A673 (cell line): ENCODE measurements at regions not wholly inside any gene's neighbourhood (a gene's known extent, or its start where the extent isn't known, plus 50 kb on each side); places are given as distances from the start of the nearest gene placed in this dataset.

Source experiments
- BruUV-seq: library from RNA; stranded (reverse); fragments of 400-500 nt; replicated peaks from 2 replicates; lab custom pipeline; 2021; lab: Mats Ljungman, UMichigan
- CTCF ChIA-PET: fragments of 300-600 bp; sonication (Branson Sonifier 250); formaldehyde crosslinking; loops from one replicate; lab custom pipeline; 2022; ENCODE audit warnings: antibody characterized with exemption; lab: Charles Lee
- POLR2A ChIA-PET: fragments of 300-600 bp; sonication (Branson Sonifier 250); formaldehyde crosslinking; loops from one replicate; lab custom pipeline; 2022; ENCODE audit warnings: antibody characterized with exemption; ENCODE audit not compliant: low non-redundant PET; lab: Charles Lee
- DNase-seq: peaks from one replicate; pipeline ENCODE4 v3.0.0-alpha.2; 2015; ENCODE audit warnings: low spot score
- H3K27ac ChIP-seq: fragments of 200-600 bp; sonication (generic); 2 replicates; pipeline ENCODE4 v1.5.1; 2016; ENCODE audit warnings: mixed run types, low read depth, mild to moderate bottlenecking, mixed read lengths, antibody characterized with exemption, low read length; ENCODE audit not compliant: poor library complexity, severe bottlenecking
- H3K27me3 ChIP-seq: fragments of 200-600 bp; sonication (generic); replicated peaks from 2 replicates; pipeline ENCODE4 v1.6.1; 2017; ENCODE audit warnings: mixed run types, low read depth, mild to moderate bottlenecking, mixed read lengths, antibody characterized with exemption, low read length; ENCODE audit not compliant: insufficient read depth, poor library complexity
- H3K36me3 ChIP-seq: fragments of 200-600 bp; sonication (generic); 2 replicates; pipeline ENCODE4 v1.6.1; 2016; ENCODE audit warnings: mixed run types, mild to moderate bottlenecking, mixed read lengths, antibody characterized with exemption, low read length; ENCODE audit not compliant: insufficient read depth, poor library complexity, severe bottlenecking
- H3K4me1 ChIP-seq: fragments of 200-600 bp; sonication (generic); 2 replicates; pipeline ENCODE4 v1.6.1; 2017; ENCODE audit warnings: mixed run types, mild to moderate bottlenecking, mixed read lengths, antibody characterized with exemption, low read length; ENCODE audit not compliant: insufficient read depth, poor library complexity, severe bottlenecking
- H3K4me3 ChIP-seq: fragments of 200-600 bp; sonication (generic); 2 replicates; pipeline ENCODE4 v1.5.1; 2016; ENCODE audit warnings: low read depth, mixed run types, mild to moderate bottlenecking, mixed read lengths, low read length; ENCODE audit not compliant: poor library complexity, severe bottlenecking
- H3K9me3 ChIP-seq: fragments of 200-600 bp; sonication (generic); 2 replicates; pipeline ENCODE4 v1.6.1; 2016; ENCODE audit warnings: mixed run types, low read depth, mild to moderate bottlenecking, mixed read lengths, antibody characterized with exemption, low read length; ENCODE audit not compliant: poor library complexity, severe bottlenecking
- CTCF ChIP-seq: fragments of 300-800, 200-600 bp; sonication (generic); conservative IDR thresholded peaks from 2 replicates; pipeline ENCODE4 v1.5.1; 2017; ENCODE audit warnings: low read depth, mild to moderate bottlenecking, antibody characterized with exemption, low read length, moderate library complexity, mixed read lengths
- EZH2 ChIP-seq: fragments of 200-600 bp; sonication (generic); IDR thresholded peaks from 2 replicates; pipeline ENCODE4 v1.6.1; 2017; ENCODE audit warnings: borderline replicate concordance, low read depth, mild to moderate bottlenecking, mixed read lengths, antibody characterized with exemption, low read length; ENCODE audit not compliant: poor library complexity, severe bottlenecking
- intact Hi-C: fragments of 100-400 bp; cut with micrococcal nuclease; formaldehyde crosslinking; loops from one replicate; pipeline ENCODE4 v1.10.0; 2022; ENCODE audit not compliant: unreplicated experiment

GRCh38 chr6:109284675-109285074 is 97.6 kb downstream of the CD164 start:
- no peak for DNase-seq
- POLR2A ChIA-PET: no interaction called here
- intact Hi-C loops: no loop called here
- TF ChIP-seq EZH2 (no peak), CTCF (no peak)
- H3K27ac ChIP-seq: no peak overlapping the region
- H3K4me1 ChIP-seq: no peaks in the 10 kb centered on the region
- CTCF ChIA-PET: no interaction called here
- H3K9me3 ChIP-seq: no peaks in the 10 kb centered on the region
- BruUV-seq: no TSS peak
- no peak overlapping the region for H3K4me3 ChIP-seq
- H3K27me3 ChIP-seq: no peaks in the 10 kb centered on the region
- H3K36me3 ChIP-seq: no peaks in the 10 kb centered on the region

GRCh38 chr6:109282756-109283155 is 99.5 kb downstream of the CD164 start:
- no peak overlapping the region for H3K4me3 ChIP-seq
- BruUV-seq: no TSS peak
- H3K27me3 ChIP-seq: no peaks in the 10 kb centered on the region
- H3K9me3 ChIP-seq: no peaks in the 10 kb centered on the region
- ChIA-PET CTCF (no interaction called here), POLR2A (no interaction called here)
- no peak for DNase-seq
- H3K36me3 ChIP-seq: no peaks in the 10 kb centered on the region
- H3K4me1 ChIP-seq: no peaks in the 10 kb centered on the region
- TF ChIP-seq CTCF (no peak), EZH2 (no peak)
- intact Hi-C loops: no loop called here
- no peak overlapping the region for H3K27ac ChIP-seq

- no peak overlapping the region for H3K27ac ChIP-seq
- H3K4me1 ChIP-seq: no peaks in the 10 kb centered on the region
- no peak overlapping the region for H3K4me3 ChIP-seq
- POLR2A ChIA-PET: no interaction called here
- CTCF ChIA-PET: no interaction called here
- H3K9me3 ChIP-seq: no peaks in the 10 kb centered on the region
- intact Hi-C loops: no loop called here
- no peaks in the 10 kb centered on the region for H3K36me3 ChIP-seq
- H3K27me3 ChIP-seq: no peaks in the 10 kb centered on the region
- TF ChIP-seq CTCF: no peak
- TF ChIP-seq EZH2: no peak
- no peak for DNase-seq
- no TSS peak for BruUV-seq
These were observed 102.6 kb downstream of the CD164 start for GRCh38 chr6:109279628-109280027.
